ENCODE measurements at regions not wholly inside any gene's neighbourhood (a gene's known extent, or its start where the extent isn't known, plus 50 kb on each side); places are given as distances from the start of the nearest gene placed in this dataset.

- TF ChIP-seq CTCF (IDR thresholded peaks at IDR 0.05): no peak
- H3K36me3 ChIP-seq: no peaks in the 10 kb centered on the region
- intact Hi-C loops (cut with DNase I): no loop called here
- no peak for DNase-seq
- no peak for ATAC-seq
- no peak overlapping the region for H3K27ac ChIP-seq
- no peak overlapping the region for H3K4me3 ChIP-seq
- no peaks in the 10 kb centered on the region for H3K9me3 ChIP-seq
- no peaks in the 10 kb centered on the region for H3K4me1 ChIP-seq
- H3K27me3 ChIP-seq (ENCODE audit: low read depth): no peaks in the 10 kb centered on the region
Observed at GRCh38 chr12:84072961-84073360, 839.6 kb downstream of the SLC6A15 start.

GRCh38 chr12:84070292-84070691 lies 842.3 kb downstream of the SLC6A15 start:
- Histone ChIP-seq H3K36me3 (no peaks in the 10 kb centered on the region), H3K4me3 (no peak overlapping the region), H3K9me3 (no peaks in the 10 kb centered on the region), H3K27me3 (ENCODE audit: low read depth) (no peaks in the 10 kb centered on the region), H3K4me1 (no peaks in the 10 kb centered on the region), H3K27ac (no peak overlapping the region)
- DNase-seq: no peak
- intact Hi-C loops (cut with DNase I): no loop called here
- no peak for TF ChIP-seq CTCF (IDR thresholded peaks at IDR 0.05)
- ATAC-seq: no peak

GRCh38 chr12:84069699-84070098 lies 842.9 kb downstream of the SLC6A15 start:
- H3K9me3 ChIP-seq: no peaks in the 10 kb centered on the region
- H3K4me3 ChIP-seq: no peak overlapping the region
- no peak overlapping the region for H3K27ac ChIP-seq
- H3K27me3 ChIP-seq (ENCODE audit: low read depth): no peaks in the 10 kb centered on the region
- no peak for TF ChIP-seq CTCF (IDR thresholded peaks at IDR 0.05)
- no peaks in the 10 kb centered on the region for H3K4me1 ChIP-seq
- intact Hi-C loops (cut with DNase I): no loop called here
- ATAC-seq (no peak), DNase-seq (no peak)
- H3K36me3 ChIP-seq: no peaks in the 10 kb centered on the region

GRCh38 chr12:84069198-84069597 lies 843.4 kb downstream of the SLC6A15 start:
- no peak for DNase-seq
- TF ChIP-seq CTCF (IDR thresholded peaks at IDR 0.05): no peak
- no peaks in the 10 kb centered on the region for H3K9me3 ChIP-seq
- ATAC-seq: no peak
- H3K4me1 ChIP-seq: no peaks in the 10 kb centered on the region
- H3K4me3 ChIP-seq: no peak overlapping the region
- no peaks in the 10 kb centered on the region for H3K27me3 ChIP-seq (ENCODE audit: low read depth)
- intact Hi-C loops (cut with DNase I): no loop called here
- H3K36me3 ChIP-seq: no peaks in the 10 kb centered on the region
- no peak overlapping the region for H3K27ac ChIP-seq

GRCh38 chr12:84058136-84058535 lies 854.5 kb downstream of the SLC6A15 start:
- no peaks in the 10 kb centered on the region for H3K27me3 ChIP-seq (ENCODE audit: low read depth)
- TF ChIP-seq CTCF (IDR thresholded peaks at IDR 0.05): no peak
- no peak overlapping the region for H3K4me3 ChIP-seq
- H3K9me3 ChIP-seq: no peaks in the 10 kb centered on the region
- ATAC-seq (no peak), DNase-seq (no peak)
- no peaks in the 10 kb centered on the region for H3K4me1 ChIP-seq
- H3K36me3 ChIP-seq: no peaks in the 10 kb centered on the region
- intact Hi-C loops (cut with DNase I): no loop called here
- H3K27ac ChIP-seq: no peak overlapping the region

GRCh38 chr12:84054811-84055210 lies 857.8 kb downstream of the SLC6A15 start:
- DNase-seq (no peak), ATAC-seq (no peak)
- TF ChIP-seq CTCF (IDR thresholded peaks at IDR 0.05): no peak
- no peaks in the 10 kb centered on the region for H3K9me3 ChIP-seq
- no peak overlapping the region for H3K4me3 ChIP-seq
- H3K27me3 ChIP-seq (ENCODE audit: low read depth): no peaks in the 10 kb centered on the region
- no peaks in the 10 kb centered on the region for H3K36me3 ChIP-seq
- no peaks in the 10 kb centered on the region for H3K4me1 ChIP-seq
- intact Hi-C loops (cut with DNase I): no loop called here
- H3K27ac ChIP-seq: no peak overlapping the region

Measured in lower lobe of right lung (tissue), 2 donors.